ENCODE measurements at regions not wholly inside any gene's neighbourhood (a gene's known extent, or its start where the extent isn't known, plus 50 kb on each side); places are given as distances from the start of the nearest gene placed in this dataset.
A peak's percentile ranks its signal among the peaks of the same experiment; 100 is the strongest.
"Not testable (repeated sequence)": the region's sequence is repeated elsewhere in the genome, so short reads cannot be mapped to it uniquely, and the experiment has no call there.

DNA sequence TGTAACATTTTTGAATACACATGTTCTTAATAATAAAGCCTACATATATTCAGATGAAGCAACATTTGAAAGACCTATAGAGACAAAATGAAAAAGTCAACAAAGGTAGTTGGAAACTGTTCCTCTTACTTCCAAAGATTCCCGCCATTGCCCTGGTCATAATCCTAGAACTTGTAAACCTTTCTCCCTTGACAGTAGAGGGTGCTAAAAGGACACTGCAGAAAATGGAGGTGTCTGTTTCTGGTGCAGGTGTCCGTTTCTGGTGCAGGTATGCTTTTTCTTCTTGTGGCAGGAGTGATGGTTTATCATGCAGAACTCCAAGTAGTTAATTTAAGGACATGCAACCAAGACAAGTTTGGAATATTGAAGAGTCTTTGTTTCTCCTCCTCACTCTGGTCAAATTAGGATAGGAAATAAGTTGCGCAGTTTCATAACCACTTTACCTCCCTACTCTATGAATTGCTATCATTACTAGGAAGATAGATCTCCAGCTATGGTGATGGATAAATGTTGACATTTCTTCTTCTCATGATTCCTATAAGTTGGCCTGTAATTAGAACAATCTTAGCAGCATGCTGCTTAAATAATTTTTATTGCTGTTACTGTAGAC lies 56.0 kb upstream of the FAM174A start:
- DNase-seq (ENCODE audit: low spot score): no peak

DNA sequence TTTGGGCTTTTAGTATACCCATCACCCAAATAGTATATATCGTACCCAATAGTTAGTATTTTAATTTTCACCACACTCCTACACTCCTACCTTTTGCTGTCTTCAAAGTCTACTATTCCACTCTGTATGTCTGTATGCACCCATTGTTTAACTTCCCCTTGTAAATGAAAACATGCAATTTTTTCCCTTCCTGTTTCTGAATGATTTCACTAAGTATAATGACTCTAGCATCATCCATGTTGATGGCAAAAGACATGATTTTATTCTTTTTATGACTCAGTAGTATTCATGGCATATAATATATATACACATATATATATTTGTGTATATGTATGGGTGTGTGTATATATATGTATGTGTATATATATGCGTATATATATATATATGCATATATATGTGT lies 63.1 kb upstream of the FAM174A start:
- no peak for DNase-seq (ENCODE audit: low spot score)

DNA sequence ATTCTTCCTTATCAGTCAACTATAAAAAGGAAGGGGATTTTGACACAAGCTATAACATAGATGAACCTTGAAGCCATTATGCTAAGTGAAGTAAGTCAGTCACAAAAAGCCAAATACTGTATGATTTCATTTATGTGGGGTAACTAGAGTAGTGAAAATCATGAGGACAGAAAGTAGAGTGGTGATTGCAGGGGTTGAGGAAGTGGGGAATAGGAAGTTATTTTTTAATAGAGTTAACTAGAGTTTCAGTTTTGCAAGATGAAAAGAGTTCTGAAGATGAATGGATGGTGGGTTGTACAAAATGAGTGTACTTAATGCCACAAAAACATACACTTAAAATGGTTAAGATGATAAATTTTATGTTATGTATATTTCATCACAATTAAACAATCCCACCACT lies 65.4 kb upstream of the FAM174A start:
- DNase-seq (ENCODE audit: low spot score): no peak

DNA sequence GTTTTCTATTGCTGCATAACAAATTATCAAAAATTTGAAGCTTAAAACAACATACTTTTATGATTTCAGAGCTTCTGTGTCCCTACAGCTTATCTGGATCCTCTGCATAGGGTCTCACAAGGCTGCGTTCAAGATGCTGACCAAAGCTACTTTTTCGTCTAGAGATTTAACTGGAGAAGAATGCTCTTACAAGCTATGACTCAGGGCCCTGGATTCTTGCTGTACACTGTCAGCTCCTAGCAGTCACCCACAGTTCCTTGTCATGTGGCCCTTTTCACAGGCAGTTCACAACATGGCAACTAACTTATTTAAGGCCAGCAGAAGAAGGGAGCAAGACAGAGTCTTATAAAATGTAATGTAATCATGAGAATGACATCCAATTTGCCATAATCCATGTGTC lies 70.8 kb upstream of the FAM174A start:
- no peak for DNase-seq (ENCODE audit: low spot score)

DNA sequence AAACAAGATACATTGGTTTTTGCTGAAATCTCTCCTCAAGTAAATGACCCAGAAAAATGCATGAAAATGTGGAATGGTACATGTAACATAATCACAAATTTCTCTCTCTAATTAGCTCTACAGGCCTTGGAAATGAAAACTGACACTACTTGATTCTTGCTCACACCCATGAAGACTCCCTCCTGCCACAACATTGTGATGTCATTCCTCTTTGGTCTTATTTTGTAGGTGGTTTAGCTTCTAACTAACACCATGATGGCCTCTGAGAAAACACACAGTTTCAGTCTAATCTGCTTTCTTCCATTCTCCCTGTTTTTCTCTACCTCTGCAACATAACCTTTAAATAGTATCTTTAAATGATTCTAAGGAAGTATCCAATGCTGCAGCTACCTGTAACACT lies 78.6 kb upstream of the FAM174A start:
- DNase-seq (ENCODE audit: low spot score): no peak

DNA sequence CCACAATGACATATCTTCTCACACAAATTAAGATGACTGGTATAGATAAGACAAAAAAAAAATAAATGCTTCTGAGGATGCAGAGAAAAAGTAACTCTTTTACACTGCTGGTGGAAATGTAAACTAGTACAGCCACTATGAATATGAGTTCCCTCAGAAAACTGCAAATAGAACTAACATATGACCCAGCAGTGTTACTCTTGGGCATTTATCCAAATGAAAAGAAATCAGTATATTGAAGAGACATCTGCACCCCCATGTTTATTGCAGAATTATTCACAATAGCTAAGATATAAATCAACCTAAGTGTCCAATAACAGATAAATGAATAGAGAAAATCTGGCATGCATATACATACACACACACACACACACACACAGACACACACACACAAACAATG lies 83.0 kb upstream of the FAM174A start:
- DNase-seq (ENCODE audit: low spot score): no peak

DNA sequence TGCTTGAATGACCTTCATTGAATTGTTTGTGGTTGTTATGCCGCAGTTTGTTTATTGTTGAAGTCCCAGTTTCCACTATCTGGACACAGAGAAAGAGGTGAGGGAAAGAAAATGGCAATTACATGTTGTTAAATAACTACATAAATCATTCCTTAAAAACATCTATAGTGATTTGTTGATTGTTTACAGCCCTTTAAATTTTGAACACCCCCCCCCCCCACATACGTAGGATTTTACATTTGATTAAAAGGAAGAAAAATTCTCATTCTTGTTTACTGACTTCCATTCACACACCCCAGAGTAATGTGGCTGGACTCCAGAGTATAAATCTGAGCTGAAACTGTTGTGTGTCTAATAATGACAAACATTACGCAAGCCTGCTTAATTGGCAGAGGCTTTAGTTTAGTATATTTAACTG lies 87.1 kb upstream of the FAM174A start:
- peak; percentile 8 for DNase-seq (ENCODE audit: low spot score)

DNA sequence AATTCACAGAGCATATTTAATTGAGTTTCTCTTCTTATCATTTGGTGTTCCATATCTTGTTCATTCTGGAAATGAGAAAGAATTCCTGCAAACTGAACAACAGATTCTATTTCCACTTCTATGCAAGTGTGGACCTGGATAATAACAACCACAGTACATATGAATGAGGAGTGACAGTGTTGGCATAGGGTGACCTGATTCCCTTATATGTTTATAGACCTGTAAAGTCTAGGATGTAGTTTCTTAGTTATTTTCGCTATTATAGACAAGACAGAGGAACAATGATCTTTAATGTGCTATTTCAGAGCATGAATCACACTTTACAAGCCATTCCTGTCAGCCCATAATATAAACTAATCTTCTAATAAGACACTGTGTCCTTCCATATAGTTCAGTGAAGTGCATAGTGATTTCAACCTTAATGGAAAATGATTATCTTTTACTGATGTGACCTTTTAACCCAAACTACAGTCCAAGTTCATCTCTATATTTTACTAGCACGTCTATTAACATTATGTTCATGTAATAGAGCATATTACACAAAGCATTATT lies 88.2 kb upstream of the FAM174A start:
- DNase-seq (ENCODE audit: low spot score): no peak

DNA sequence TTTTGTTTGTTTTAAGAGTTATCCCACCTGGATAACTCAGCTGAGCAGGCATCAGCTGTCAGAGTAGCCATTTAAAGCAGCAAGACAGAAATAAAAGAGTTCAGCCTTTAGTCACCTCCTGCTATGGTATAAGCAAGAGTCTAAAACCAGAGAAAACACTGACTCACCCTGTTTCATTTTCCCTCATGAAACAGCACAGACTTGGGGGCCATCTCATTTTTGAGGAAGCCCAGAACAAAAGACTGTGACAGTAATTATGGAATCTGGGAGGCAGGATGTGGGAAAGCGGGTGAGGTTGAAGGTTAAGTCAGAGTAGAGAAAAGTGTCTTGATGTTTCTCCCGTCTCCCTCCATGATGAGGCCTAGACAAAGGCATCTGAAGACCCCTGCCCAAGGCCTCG lies 90.2 kb upstream of the FAM174A start:
- no peak for DNase-seq (ENCODE audit: low spot score)

DNA sequence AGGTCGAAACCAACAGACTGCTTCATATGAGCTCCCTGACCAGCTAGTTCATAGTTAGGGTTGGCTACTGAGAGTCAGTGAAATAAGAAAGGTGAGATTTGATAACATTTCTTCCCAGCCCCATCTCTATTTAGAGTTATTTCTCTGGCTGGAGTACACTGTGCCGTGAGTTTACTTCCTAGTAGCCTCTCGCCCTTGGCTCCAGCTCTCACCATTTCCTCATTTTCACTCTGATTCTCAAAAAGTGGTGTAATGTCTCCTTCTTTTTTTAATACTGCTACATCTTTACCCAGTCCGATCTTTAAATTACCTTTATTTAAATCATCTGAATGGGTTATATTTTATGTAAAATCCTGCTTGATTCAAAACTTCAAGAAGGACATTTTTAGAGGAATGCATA lies 100.4 kb upstream of the FAM174A start:
- no peak for DNase-seq (ENCODE audit: low spot score)

DNA sequence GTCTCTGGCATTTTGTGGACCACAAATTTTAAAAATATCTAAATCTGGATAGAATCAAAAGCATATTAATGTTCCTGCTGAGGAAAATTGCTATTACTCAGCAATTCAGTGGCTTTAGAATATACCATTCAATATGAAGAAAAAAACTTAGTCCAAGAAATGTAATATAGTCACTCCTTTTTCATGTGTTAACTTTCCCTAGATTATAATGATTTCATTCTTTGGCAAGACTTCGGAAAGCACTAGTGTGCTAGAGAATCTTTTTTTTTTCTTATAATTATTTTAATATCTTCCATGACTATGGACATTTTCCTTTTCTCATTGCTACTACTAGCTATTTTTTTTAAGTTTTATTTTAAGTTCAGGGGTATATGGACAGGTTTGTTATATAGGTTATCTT lies 102.4 kb upstream of the FAM174A start:
- no peak for DNase-seq (ENCODE audit: low spot score)

DNA sequence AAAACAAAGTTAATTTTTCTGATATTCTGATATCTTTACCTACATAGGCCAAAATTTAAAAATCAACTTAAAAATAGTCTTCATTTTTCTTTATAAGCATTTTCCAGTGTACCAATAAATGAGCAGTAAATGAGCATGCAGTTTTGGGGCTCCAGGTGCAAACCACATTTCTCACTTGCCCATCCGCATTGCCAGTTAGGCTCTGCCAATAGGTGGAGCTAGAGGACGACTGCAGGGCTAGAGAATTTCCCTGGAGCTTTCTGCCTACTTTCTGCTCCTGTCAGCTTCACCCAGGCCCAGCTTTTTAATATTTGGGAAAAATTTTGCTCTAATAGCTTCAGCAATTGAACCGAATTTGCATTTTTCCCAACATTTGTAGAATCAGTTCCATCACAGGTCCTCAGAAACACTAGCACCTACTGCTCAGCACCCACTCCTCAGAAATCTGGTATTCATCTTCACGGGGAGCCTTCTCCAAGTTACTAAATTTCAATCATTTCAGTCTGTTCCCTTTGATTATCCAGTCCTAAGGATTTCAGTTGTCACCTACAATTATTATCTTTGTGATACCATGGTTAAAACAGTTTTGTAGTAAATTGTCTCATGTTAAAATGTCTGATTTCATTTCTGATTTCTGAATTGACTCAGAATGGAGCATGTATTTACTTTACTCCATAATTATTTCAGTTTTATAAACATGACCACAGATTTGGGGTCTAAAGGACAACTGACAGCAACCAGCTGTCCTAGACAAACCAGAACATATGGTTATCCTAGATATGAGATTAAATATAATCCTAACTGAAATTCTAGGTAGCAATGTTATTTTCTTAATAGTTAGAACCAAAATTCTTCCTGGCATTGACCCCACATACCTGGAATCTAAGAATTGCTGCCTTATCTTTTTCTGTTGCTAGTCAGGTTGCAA lies 104.6 kb upstream of the FAM174A start:
- DNase-seq (ENCODE audit: low spot score): peak; percentile 63

DNA sequence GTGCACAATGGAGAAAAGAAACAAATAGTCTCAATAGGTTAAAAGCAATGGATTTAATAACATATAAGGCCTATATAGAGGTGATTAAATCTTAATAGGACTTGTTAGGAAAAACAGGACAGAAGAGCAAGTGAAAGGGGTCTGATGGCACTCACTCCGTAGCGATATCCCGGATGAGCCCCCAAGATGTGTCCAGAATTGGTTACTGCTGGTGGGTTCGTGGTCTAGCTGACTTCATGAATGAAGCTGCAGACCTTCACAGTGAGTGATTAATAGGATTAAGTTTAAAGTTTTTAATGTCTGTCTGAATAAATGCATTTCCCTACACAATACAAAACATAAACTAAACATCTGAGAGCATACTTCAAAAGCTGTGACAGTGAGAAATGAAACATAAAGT lies 110.4 kb upstream of the FAM174A start:
- DNase-seq (ENCODE audit: low spot score): no peak

DNA sequence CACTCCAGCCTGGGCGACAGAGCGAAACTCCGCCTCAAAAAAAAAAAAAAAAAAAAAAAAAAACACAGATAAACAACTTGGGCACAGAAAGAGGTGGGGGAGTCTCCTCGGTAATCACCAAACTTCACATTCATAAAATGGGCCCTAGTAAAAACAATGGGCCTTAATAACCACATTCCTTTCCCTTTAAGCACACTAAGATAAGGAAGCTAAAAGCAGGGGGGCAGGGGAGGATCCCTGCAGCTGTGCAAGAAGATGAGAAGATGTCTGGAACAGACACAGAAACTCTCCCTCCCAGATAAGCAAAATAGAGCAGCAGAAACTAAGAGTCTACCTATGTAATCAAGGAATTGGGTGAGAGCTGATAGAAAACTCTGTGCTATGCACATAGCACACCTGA lies 111.2 kb upstream of the FAM174A start:
- no peak for DNase-seq (ENCODE audit: low spot score)

DNA sequence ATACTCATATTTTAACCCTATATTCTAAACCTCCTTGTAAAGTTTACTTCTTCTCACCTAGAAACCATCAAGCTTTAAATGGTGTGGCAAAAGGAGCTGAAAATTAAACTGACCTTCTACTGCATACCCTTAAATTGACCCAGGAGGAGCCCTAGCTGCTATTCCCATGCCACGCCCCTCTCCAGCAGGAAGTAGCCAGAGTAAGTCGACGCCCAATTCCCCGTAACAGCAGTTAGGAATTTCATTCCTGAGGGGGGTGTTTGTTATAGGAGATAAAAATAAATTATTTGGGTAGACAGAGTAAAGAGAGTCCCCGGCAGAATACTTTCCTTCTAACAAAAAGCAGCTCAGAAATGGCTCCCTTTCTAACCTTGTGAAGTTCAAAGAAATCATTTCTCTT lies 111.8 kb upstream of the FAM174A start:
- no peak for DNase-seq (ENCODE audit: low spot score)

DNA sequence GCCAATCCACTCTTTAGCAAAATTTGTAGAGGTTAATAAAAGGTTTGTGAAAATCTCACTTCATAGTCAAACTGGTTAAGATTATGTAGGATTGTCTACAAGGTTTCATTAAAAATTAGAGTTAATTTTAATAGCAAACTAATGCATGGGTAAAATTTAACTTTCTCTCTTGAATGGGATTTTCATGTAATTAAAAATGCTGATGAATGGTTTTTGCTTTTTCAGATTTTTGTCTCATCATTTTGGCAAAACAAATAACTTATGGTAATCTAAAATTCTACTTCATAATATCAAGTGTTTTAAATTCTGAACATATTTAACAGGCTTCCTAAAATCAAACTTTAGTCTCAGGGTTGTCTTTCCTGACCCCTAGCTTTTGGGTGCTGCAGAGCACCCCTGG lies 113.8 kb upstream of the FAM174A start:
- no peak for DNase-seq (ENCODE audit: low spot score)

DNA sequence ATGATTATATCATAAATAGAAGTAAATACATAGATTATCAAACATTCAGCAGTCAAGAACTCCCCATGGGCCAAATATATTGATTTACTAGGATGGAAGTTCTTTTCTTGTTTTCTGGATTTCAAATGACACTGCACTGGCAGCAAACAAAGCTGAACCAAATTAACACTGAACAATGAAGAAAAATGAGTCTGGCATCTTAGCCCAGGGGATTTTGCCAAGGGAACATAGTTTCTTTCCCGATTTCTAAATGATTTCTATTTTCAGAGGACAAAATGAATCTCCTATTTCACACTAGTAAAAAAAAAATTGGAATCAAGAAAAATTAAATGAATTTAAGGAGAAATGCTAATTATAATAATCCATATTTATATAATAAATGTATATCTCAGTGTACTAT lies 116.9 kb upstream of the FAM174A start:
- DNase-seq (ENCODE audit: low spot score): no peak

DNA sequence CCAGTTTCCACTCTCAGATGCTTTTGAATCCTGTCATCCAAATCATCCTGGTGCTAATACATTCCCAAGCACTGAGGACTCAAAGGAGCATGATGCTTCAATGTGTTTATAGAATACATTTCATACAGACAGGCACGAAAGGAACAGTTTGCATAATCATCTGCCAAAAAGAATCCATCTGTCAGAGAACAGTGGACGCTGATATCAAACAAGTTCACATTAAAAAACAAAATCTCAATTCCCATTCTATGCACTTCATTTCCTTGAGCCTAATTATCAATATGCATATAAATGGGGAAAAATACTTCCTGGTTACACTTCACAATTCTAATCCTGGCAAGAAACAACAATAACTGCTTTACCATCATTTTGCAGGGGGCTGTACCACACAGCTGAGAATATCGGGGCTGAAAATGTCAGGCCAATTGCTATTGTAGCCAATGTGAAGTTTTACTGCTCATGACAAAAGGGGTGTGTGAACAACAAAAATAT lies 125.5 kb upstream of the FAM174A start:
- peak; percentile 56 for DNase-seq (ENCODE audit: low spot score)

DNA sequence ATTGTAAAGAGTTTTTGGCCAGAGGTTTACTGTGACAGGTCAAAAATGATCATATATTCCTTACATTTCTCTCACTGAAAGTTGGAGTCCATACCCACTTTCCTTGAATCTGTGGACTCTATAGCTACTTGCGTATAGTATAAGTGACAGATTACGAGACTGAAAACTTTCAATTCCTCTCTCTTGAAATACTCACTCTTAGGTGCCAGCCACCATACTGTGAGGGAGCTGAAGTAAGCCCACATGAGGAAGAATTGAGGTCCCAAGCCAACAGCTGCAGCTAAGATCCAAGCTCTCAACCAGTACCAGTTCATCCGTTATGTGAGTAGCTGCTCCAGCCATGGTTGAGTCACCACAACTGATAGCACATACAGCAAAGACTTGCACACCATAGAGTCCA lies 128.1 kb upstream of the FAM174A start:
- DNase-seq (ENCODE audit: low spot score): no peak

DNA sequence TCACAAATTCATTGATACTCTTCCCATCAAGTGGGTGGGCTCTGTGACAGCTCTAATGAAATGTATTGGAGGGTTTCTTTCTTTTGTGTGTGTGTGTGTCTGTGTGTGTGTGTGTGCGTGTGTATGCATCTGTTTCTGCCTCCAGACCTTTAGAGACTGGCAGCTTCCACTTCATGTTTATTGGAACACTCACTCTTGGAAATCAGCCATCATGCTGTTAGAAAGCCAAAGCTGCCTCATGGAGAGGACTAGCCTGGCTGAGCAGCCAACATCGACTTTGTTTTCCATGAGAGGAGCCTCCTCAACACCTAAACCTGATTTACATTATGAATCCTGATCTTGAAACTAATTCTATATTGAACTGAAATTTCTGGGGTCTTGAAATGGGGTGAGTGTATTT lies 128.5 kb upstream of the FAM174A start:
- peak; percentile 51 for DNase-seq (ENCODE audit: low spot score)

DNA sequence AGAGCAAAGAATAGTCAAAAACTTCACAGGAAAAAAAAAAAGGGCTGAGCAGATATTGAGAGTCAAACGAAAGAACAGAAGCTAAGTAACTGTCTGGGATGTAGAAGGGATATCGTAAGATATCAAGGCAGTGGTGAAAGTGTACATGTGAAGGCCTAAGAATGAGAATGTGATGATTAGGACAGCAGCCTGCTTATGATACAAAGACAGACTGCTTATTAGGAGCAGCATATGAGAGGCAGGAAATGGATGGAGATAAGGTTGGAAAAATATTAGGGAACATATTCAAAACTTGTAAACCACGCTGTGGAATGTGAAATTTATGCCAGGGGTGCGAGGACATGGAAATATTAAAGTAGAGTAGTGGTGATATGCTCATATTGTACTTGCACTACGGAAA lies 133.1 kb upstream of the FAM174A start:
- DNase-seq (ENCODE audit: low spot score): no peak

DNA sequence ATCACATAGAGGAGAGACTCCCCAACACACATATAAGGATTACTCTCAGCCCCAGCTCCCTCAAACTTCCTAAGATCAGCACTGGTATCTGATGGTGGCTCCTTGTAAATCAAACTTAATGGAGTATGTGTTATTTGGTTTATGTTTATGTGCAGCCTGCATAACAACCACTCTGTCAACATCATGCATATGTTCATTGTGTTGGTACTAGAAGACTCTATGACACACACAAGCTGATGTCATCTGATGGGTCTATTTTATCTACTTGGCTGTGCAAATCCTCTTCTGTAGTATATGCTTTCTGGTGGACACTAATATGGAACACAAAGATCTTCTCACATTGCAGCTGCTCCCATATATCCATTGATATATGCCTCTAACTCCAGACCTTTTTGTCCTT lies 134.0 kb upstream of the FAM174A start:
- no peak for DNase-seq (ENCODE audit: low spot score)

DNA sequence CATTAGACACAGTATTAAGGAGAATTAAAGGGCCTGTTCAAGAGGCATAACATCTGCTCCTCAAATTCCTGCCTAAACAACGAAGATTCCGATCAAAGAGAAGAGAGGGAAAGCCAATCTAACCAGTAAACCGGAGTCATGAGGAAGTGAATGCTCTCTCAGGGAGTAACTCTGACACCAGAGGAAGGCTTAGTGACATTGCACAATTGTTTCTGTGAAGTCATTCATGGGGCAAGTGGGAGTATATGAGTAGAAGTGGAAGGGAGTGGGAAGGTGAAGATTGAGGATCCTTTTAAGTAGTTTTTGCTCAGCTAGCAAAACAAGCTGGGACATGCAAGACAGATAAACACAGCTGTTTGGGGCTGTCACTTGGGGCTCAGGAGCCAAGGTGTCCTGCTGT lies 136.4 kb upstream of the FAM174A start:
- DNase-seq (ENCODE audit: low spot score): not testable (repeated sequence)

Data from Ammon's horn (tissue), 1 donor.